ENCODE measurements at regions not wholly inside any gene's neighbourhood (a gene's known extent, or its start where the extent isn't known, plus 50 kb on each side); places are given as distances from the start of the nearest gene placed in this dataset.

- DNase-seq (ENCODE audit: low read depth): no peak
Observed at GRCh38 chr2:230642966-230643365, 69.7 kb upstream of the CAB39 start.

- DNase-seq (ENCODE audit: low read depth): peak; percentile 47
Observed at GRCh38 chr2:230643576-230644291, 68.9 kb upstream of the CAB39 start.

GRCh38 chr2:230644356-230644935, 68.2 kb upstream of the CAB39 start:
- no peak for DNase-seq (ENCODE audit: low read depth)

GRCh38 chr2:230648356-230648755, 64.3 kb upstream of the CAB39 start:
- DNase-seq (ENCODE audit: low read depth): no peak

GRCh38 chr2:230650585-230651137, 62.0 kb upstream of the CAB39 start:
- no peak for DNase-seq (ENCODE audit: low read depth)

GRCh38 chr2:230654057-230654456, 58.6 kb upstream of the CAB39 start:
- DNase-seq (ENCODE audit: low read depth): no peak

- no peak for DNase-seq (ENCODE audit: low read depth)
Observed at GRCh38 chr2:230657462-230657861, 55.2 kb upstream of the CAB39 start.

GRCh38 chr2:230657906-230658305, 54.7 kb upstream of the CAB39 start:
- DNase-seq (ENCODE audit: low read depth): no peak

- DNase-seq (ENCODE audit: low read depth): no peak
Observed at GRCh38 chr2:230658577-230658876, 54.1 kb upstream of the CAB39 start.

- DNase-seq (ENCODE audit: low read depth): peak; percentile 57
Observed at GRCh38 chr2:230658877-230659652, 53.6 kb upstream of the CAB39 start.

- peak; percentile 41 for DNase-seq (ENCODE audit: low read depth)
Observed at GRCh38 chr2:230660294-230661060, 52.2 kb upstream of the CAB39 start.

- DNase-seq (ENCODE audit: low read depth): no peak
Observed at GRCh38 chr2:230661072-230661957, 51.3 kb upstream of the CAB39 start.
